ENCODE measurements at regions not wholly inside any gene's neighbourhood (a gene's known extent, or its start where the extent isn't known, plus 50 kb on each side); places are given as distances from the start of the nearest gene placed in this dataset.

GRCh38 chr11:133608496-133608895, 76.2 kb upstream of the OPCML start:
- H3K4me3 ChIP-seq (ENCODE audit: low read depth, low read length) = no peak overlapping the region
- no peak for DNase-seq (ENCODE audit: low read depth)
- no peak for TF ChIP-seq CTCF (IDR thresholded peaks at IDR 0.05; ENCODE audit: control insufficient read depth, extremely low read depth, insufficient read depth)

- no peak for TF ChIP-seq CTCF (IDR thresholded peaks at IDR 0.05; ENCODE audit: control insufficient read depth, extremely low read depth, insufficient read depth)
- no peak for DNase-seq (ENCODE audit: low read depth)
- H3K4me3 ChIP-seq (ENCODE audit: low read depth, low read length) = no peak overlapping the region
These were observed 73.8 kb upstream of the OPCML start for GRCh38 chr11:133606124-133606523.

- no peak for TF ChIP-seq CTCF (IDR thresholded peaks at IDR 0.05; ENCODE audit: control insufficient read depth, extremely low read depth, insufficient read depth)
- no peak for DNase-seq (ENCODE audit: low read depth)
- no peak overlapping the region for H3K4me3 ChIP-seq (ENCODE audit: low read depth, low read length)
These were observed 73.2 kb upstream of the OPCML start for GRCh38 chr11:133605482-133605881.

- H3K4me3 ChIP-seq (ENCODE audit: low read depth, low read length) = no peak overlapping the region
These were observed 69.3 kb upstream of the OPCML start for GRCh38 chr11:133601641-133602040.

GRCh38 chr11:133600786-133601185, 68.5 kb upstream of the OPCML start:
- no peak for TF ChIP-seq CTCF (IDR thresholded peaks at IDR 0.05; ENCODE audit: control insufficient read depth, extremely low read depth, insufficient read depth)

More at GRCh38 chr11:133601641-133602040, 69.3 kb upstream of the OPCML start:
- DNase-seq (ENCODE audit: low read depth) = no peak
- TF ChIP-seq CTCF (IDR thresholded peaks at IDR 0.05; ENCODE audit: control insufficient read depth, extremely low read depth, insufficient read depth) = no peak

GRCh38 chr11:133600306-133600705, 68.0 kb upstream of the OPCML start:
- no peak overlapping the region for H3K4me3 ChIP-seq (ENCODE audit: low read depth, low read length)
- no peak for TF ChIP-seq CTCF (IDR thresholded peaks at IDR 0.05; ENCODE audit: control insufficient read depth, extremely low read depth, insufficient read depth)
- no peak for DNase-seq (ENCODE audit: low read depth)

More at GRCh38 chr11:133600786-133601185, 68.5 kb upstream of the OPCML start:
- no peak overlapping the region for H3K4me3 ChIP-seq (ENCODE audit: low read depth, low read length)
- DNase-seq (ENCODE audit: low read depth) = no peak

GRCh38 chr11:133598906-133599305, 66.6 kb upstream of the OPCML start:
- H3K4me3 ChIP-seq (ENCODE audit: low read depth, low read length) = no peak overlapping the region
- DNase-seq (ENCODE audit: low read depth) = no peak
- no peak for TF ChIP-seq CTCF (IDR thresholded peaks at IDR 0.05; ENCODE audit: control insufficient read depth, extremely low read depth, insufficient read depth)

Measured in LNCaP clone FGC (cell line).